Fibroblast of lung (primary cell): ENCODE measurements at regions not wholly inside any gene's neighbourhood (a gene's known extent, or its start where the extent isn't known, plus 50 kb on each side); places are given as distances from the start of the nearest gene placed in this dataset.

Source experiments
- DNase-seq, 2 donors: peaks; one replicate each; pipeline versions ENCODE4 v3.0.0 to v3.0.0-alpha.2; 2010; ENCODE audit warnings: low read depth in 2 of 2
- H2AFZ ChIP-seq: 2 replicates; pipeline ENCODE4 v1.5.1; 2012; ENCODE audit warnings: low read length, control low read depth, inconsistent platforms
- H3K27ac ChIP-seq: 2 replicates; pipeline ENCODE4 v1.5.1; 2011; ENCODE audit warnings: low read length, control low read depth; ENCODE audit not compliant: insufficient read depth
- H3K27me3 ChIP-seq: 2 replicates; pipeline ENCODE4 v1.5.1; 2011; ENCODE audit warnings: mild to moderate bottlenecking, low read length; ENCODE audit not compliant: control insufficient read depth, insufficient read depth
- H3K36me3 ChIP-seq: 2 replicates; pipeline ENCODE4 v1.5.1; 2011; ENCODE audit warnings: low read length; ENCODE audit not compliant: control insufficient read depth, insufficient read depth
- H3K4me1 ChIP-seq: 2 replicates; pipeline ENCODE4 v1.5.1; 2011; ENCODE audit warnings: low read length; ENCODE audit not compliant: control insufficient read depth, insufficient read depth; ENCODE audit errors: extremely low read depth
- H3K4me2 ChIP-seq: 2 replicates; pipeline ENCODE4 v1.5.1; 2011; ENCODE audit warnings: low read length, control low read depth; ENCODE audit not compliant: insufficient read depth; ENCODE audit errors: extremely low read depth
- H3K4me3 ChIP-seq, 4 experiments: fragments of 200-600 bp in 1 of 4; sonication (generic) in 1 of 4; replicated peaks in 1 of 4; 2 replicates each; pipeline ENCODE4 v1.5.1; 2011 to 2016; ENCODE audit warnings: low read length in 4 of 4, low read depth in 3 of 4, mild to moderate bottlenecking in 3 of 4, control low read depth in 2 of 4, inconsistent platforms in 1 of 4, mixed read lengths in 1 of 4; ENCODE audit not compliant: insufficient read depth in 1 of 4; ENCODE audit errors: control extremely low read depth in 1 of 4
- H3K79me2 ChIP-seq: 2 replicates; pipeline ENCODE4 v1.5.1; 2012; ENCODE audit warnings: mild to moderate bottlenecking, low read length, inconsistent platforms; ENCODE audit not compliant: control insufficient read depth, insufficient read depth
- H3K9ac ChIP-seq: 2 replicates; pipeline ENCODE4 v1.5.1; 2011; ENCODE audit warnings: mild to moderate bottlenecking, low read length, control low read depth; ENCODE audit not compliant: insufficient read depth
- H3K9me3 ChIP-seq: 2 replicates; pipeline ENCODE4 v1.5.1; 2012; ENCODE audit warnings: low read depth, low read length; ENCODE audit not compliant: control insufficient read depth, insufficient read depth
- H4K20me1 ChIP-seq: 2 replicates; pipeline ENCODE4 v1.5.1; 2011; ENCODE audit warnings: low read length; ENCODE audit not compliant: control insufficient read depth, insufficient read depth; ENCODE audit errors: extremely low read depth
- EZH2 ChIP-seq: IDR thresholded peaks from 2 replicates; pipeline ENCODE4 v1.5.1; 2012; ENCODE audit warnings: low read length, control low read depth, mild to moderate bottlenecking; ENCODE audit errors: missing control alignments
- TF ChIP-seq, protein P1 (sequence below), 2 donors: IDR thresholded peaks in 1 of 2; conservative IDR thresholded peaks in 1 of 2; 1 replicate in 1 of 2; 2 replicates in 1 of 2; pipeline ENCODE4 v1.5.1; 2011 to 2012; ENCODE audit warnings: low read length in 2 of 2, control low read depth in 1 of 2, inconsistent platforms in 1 of 2, low read depth in 1 of 2, mild to moderate bottlenecking in 1 of 2

DNA sequence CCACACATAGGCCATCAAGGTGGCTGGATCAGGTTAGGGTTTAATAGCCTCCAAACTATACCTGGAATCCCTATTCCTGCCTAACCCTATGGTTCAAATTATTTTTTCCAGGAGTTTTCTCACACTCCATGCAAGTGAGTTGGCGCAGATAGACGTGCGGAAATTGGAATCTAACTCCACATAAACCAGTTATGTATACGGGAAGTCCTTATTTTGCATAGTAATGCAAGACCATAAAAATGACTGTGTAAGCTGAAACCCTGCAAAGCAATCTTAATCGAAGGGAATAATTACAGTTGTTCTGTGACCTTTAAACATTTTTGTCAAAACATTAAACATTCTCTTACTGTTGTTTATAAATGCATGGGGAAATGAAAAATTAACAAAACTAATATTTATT lies 200.1 kb upstream of the SIX2 start:
- Histone ChIP-seq H3K27ac (no peak overlapping the region), H3K4me2 (no peak overlapping the region), H3K4me1 (no peaks in the 10 kb centered on the region), H3K27me3 (peaks cover 5% of the 10 kb centered on the region), H3K36me3 (no peaks in the 10 kb centered on the region), H2AFZ (no peak overlapping the region), H3K79me2 (no peaks in the 10 kb centered on the region), H3K4me3 (no peak overlapping the region), H3K9me3 (no peaks in the 10 kb centered on the region), H4K20me1 (no peaks in the 10 kb centered on the region), H3K9ac (no peak overlapping the region)
- no peak for TF ChIP-seq EZH2
- TF ChIP-seq, protein P1, sequence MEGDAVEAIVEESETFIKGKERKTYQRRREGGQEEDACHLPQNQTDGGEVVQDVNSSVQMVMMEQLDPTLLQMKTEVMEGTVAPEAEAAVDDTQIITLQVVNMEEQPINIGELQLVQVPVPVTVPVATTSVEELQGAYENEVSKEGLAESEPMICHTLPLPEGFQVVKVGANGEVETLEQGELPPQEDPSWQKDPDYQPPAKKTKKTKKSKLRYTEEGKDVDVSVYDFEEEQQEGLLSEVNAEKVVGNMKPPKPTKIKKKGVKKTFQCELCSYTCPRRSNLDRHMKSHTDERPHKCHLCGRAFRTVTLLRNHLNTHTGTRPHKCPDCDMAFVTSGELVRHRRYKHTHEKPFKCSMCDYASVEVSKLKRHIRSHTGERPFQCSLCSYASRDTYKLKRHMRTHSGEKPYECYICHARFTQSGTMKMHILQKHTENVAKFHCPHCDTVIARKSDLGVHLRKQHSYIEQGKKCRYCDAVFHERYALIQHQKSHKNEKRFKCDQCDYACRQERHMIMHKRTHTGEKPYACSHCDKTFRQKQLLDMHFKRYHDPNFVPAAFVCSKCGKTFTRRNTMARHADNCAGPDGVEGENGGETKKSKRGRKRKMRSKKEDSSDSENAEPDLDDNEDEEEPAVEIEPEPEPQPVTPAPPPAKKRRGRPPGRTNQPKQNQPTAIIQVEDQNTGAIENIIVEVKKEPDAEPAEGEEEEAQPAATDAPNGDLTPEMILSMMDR (conservative IDR thresholded peaks at IDR 0.05 in 1 of 2, IDR thresholded peaks at IDR 0.05 in 1 of 2; ENCODE audit: low read depth in 1 of 2, low read length in 2 of 2) = no peak
- no peak for DNase-seq

DNA sequence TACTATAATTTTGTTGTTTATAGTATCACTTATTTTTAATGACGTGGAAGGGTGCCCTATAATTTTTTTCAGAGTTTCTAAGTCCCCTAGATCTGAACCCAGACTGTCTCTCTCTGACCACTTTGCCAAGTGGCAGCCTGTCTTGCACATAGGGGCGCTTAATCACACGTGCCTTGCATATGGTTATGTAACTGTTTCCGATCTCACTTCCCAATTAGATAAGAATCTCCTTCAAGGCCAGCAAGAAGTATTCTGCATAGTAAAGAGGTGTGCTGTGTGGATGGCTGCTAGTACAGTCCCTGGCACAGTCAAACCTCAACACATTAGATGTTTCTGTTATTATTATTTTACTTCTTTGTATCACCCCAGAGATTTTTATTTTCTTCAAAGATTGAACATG lies 197.8 kb upstream of the SIX2 start:
- no peaks in the 10 kb centered on the region for H3K9me3 ChIP-seq
- TF ChIP-seq EZH2 = no peak
- TF ChIP-seq, protein P1 (conservative IDR thresholded peaks at IDR 0.05 in 1 of 2, IDR thresholded peaks at IDR 0.05 in 1 of 2; ENCODE audit: low read depth in 1 of 2, low read length in 2 of 2) = no peak
- H3K79me2 ChIP-seq = no peaks in the 10 kb centered on the region
- H3K4me3 ChIP-seq = no peak overlapping the region
- no peak overlapping the region for H2AFZ ChIP-seq
- H3K4me1 ChIP-seq = no peaks in the 10 kb centered on the region
- no peak overlapping the region for H3K27ac ChIP-seq
- no peaks in the 10 kb centered on the region for H4K20me1 ChIP-seq
- H3K4me2 ChIP-seq = no peak overlapping the region
- peaks cover 2% of the 10 kb centered on the region for H3K27me3 ChIP-seq
- no peak overlapping the region for H3K9ac ChIP-seq
- no peak for DNase-seq
- H3K36me3 ChIP-seq = no peaks in the 10 kb centered on the region

DNA sequence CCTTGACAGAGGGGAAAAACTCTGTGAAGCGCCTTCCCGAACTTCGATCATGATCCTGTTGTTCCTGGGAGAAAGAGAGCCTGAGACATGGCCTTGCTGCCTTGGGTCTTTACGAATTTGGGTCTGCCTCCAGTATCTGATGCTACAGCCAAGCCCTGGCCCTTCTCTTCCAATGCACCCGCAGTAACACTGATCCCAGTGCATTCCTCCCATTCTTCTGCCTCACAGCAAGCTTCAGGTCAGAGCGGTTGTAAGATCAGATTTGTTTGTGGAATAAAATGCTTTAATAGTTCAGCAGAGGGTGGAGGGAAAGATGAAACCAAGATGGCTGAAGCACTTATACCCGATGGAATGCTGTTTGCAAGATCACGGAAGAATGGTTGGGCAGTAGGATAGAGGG lies 196.7 kb upstream of the SIX2 start:
- Histone ChIP-seq H3K9ac (no peak overlapping the region), H3K9me3 (no peaks in the 10 kb centered on the region), H3K27ac (no peak overlapping the region), H3K4me3 (no peak overlapping the region), H3K27me3 (peaks cover 2% of the 10 kb centered on the region), H4K20me1 (no peaks in the 10 kb centered on the region), H3K4me2 (no peak overlapping the region), H2AFZ (no peak overlapping the region), H3K4me1 (no peaks in the 10 kb centered on the region), H3K79me2 (no peaks in the 10 kb centered on the region), H3K36me3 (no peaks in the 10 kb centered on the region)
- DNase-seq = no peak
- TF ChIP-seq, protein P1 (conservative IDR thresholded peaks at IDR 0.05 in 1 of 2, IDR thresholded peaks at IDR 0.05 in 1 of 2; ENCODE audit: low read depth in 1 of 2, low read length in 2 of 2) = no peak
- no peak for TF ChIP-seq EZH2
